Lower leg skin (tissue), 4 donors: ENCODE measurements at regions not wholly inside any gene's neighbourhood (a gene's known extent, or its start where the extent isn't known, plus 50 kb on each side); places are given as distances from the start of the nearest gene placed in this dataset.
"Not testable (repeated sequence)": the region's sequence is repeated elsewhere in the genome, so short reads cannot be mapped to it uniquely, and the experiment has no call there.

Experiments used
- DNase-seq, 2 donors: peaks; one replicate each; pipeline ENCODE4 v3.0.0-alpha.2; 2019; ENCODE audit warnings: low spot score in 2 of 2
- H3K4me3 ChIP-seq: fragments of 200-600 bp; sonication (generic); 2 replicates; pipeline ENCODE4 v1.5.1; 2017; ENCODE audit warnings: mild to moderate bottlenecking, low read depth; ENCODE audit not compliant: poor library complexity, severe bottlenecking
- CTCF ChIP-seq, 3 donors: fragments of 450-650 bp; IDR thresholded peaks; one replicate each; pipeline ENCODE4 v1.5.1; 2016; ENCODE audit warnings: antibody characterized with exemption in 3 of 3, mild to moderate bottlenecking in 3 of 3, moderate library complexity in 2 of 3
- POLR2A ChIP-seq, 2 donors: fragments of 450-650 bp; IDR thresholded peaks; one replicate each; pipeline ENCODE4 v1.6.1; 2016 to 2017; ENCODE audit warnings: antibody characterized with exemption in 2 of 2, mild to moderate bottlenecking in 1 of 2, moderate library complexity in 1 of 2
- WGBS, 2 donors: methylation state at CpG; one replicate each; pipeline ENCODE4 v1.1.5; 2018; 5-methylcytosine and 5-hydroxymethylcytosine counted together
- intact Hi-C: fragments of 100-400 bp; cut with DNase I; formaldehyde crosslinking; loops from one replicate; pipeline ENCODE4 v1.15.0; 2023; ENCODE audit warnings: low total_unique reads

GRCh38 chr16:65244787-65245186, 122.9 kb upstream of the CDH11 start:
- H3K4me3 ChIP-seq = no peak overlapping the region
- intact Hi-C loops = no loop called here
- TF ChIP-seq POLR2A (IDR thresholded peaks at IDR 0.05) (no peak), CTCF (IDR thresholded peaks at IDR 0.05) (no peak)
- no peak for DNase-seq
- 57 to 61% methylated on average over 2 of the region's 2 CpGs for WGBS, 2 donors

GRCh38 chr16:65235339-65236177, 113.7 kb upstream of the CDH11 start:
- H3K4me3 ChIP-seq = no peak overlapping the region
- WGBS, 2 donors = 70 to 74% methylated on average over 9 of the region's 9 CpGs
- TF ChIP-seq POLR2A (IDR thresholded peaks at IDR 0.05) (no peak), CTCF (IDR thresholded peaks at IDR 0.05) (no peak)
- intact Hi-C loops = no loop called here
- no peak for DNase-seq

- 88 to 89% methylated on average over 16 of the region's 16 CpGs for WGBS, 2 donors
- not testable (repeated sequence) for DNase-seq
Measured at GRCh38 chr16:65234721-65235320, 113.0 kb upstream of the CDH11 start.

GRCh38 chr16:65229191-65229662, 107.4 kb upstream of the CDH11 start:
- intact Hi-C loops = no loop called here
- no peak for TF ChIP-seq POLR2A (IDR thresholded peaks at IDR 0.05)
- TF ChIP-seq CTCF (IDR thresholded peaks at IDR 0.05) = no peak
- DNase-seq = no peak
- 82 to 87% methylated on average over 3 of the region's 3 CpGs for WGBS, 2 donors
- no peak overlapping the region for H3K4me3 ChIP-seq

More at GRCh38 chr16:65234721-65235320, 113.0 kb upstream of the CDH11 start:
- intact Hi-C loops, H3K4me3 ChIP-seq: not testable (repeated sequence)

- intact Hi-C loops = no loop called here
- TF ChIP-seq CTCF (IDR thresholded peaks at IDR 0.05) = no peak
- no peak for TF ChIP-seq POLR2A (IDR thresholded peaks at IDR 0.05)
- no peak for DNase-seq
- no peak overlapping the region for H3K4me3 ChIP-seq
- 83 to 87% methylated on average over 1 of the region's 1 CpG for WGBS, 2 donors
Measured at GRCh38 chr16:65227150-65227835, 105.4 kb upstream of the CDH11 start.

GRCh38 chr16:65226077-65226476, 104.2 kb upstream of the CDH11 start:
- no peak for TF ChIP-seq CTCF (IDR thresholded peaks at IDR 0.05)
- no peak for TF ChIP-seq POLR2A (IDR thresholded peaks at IDR 0.05)
- DNase-seq = no peak
- 89 to 93% methylated on average over 1 of the region's 1 CpG for WGBS, 2 donors
- H3K4me3 ChIP-seq = no peak overlapping the region
- intact Hi-C loops = no loop called here
